K562 (cell line): ENCODE measurements at regions not wholly inside any gene's neighbourhood (a gene's known extent, or its start where the extent isn't known, plus 50 kb on each side); places are given as distances from the start of the nearest gene placed in this dataset.
"Not testable (repeated sequence)": the region's sequence is repeated elsewhere in the genome, so short reads cannot be mapped to it uniquely, and the experiment has no call there.

ENCODE experiments used
- NFXL1 ChIP-seq: fragments of 450-650 bp; formaldehyde crosslinking; IDR thresholded peaks from 2 replicates; pipeline ENCODE4 v1.4.0; 2021; ENCODE audit warnings: mild to moderate bottlenecking
- NR3C1 ChIP-seq: sonication (generic); formaldehyde crosslinking; IDR thresholded peaks from 2 replicates; pipeline ENCODE4 v1.8.1; 2022; ENCODE audit warnings: missing genetic modification reagents
- SAP30 ChIP-seq: fragments of 200-600 bp; sonication (generic); IDR thresholded peaks from 2 replicates; pipeline ENCODE4 v1.6.1; 2012; ENCODE audit warnings: borderline replicate concordance, low read depth, mild to moderate bottlenecking, moderate library complexity, low read length, control low read depth, inconsistent platforms; ENCODE audit not compliant: insufficient read depth, poor library complexity, severe bottlenecking
- SMAD2 ChIP-seq: fragments of 150-350 bp; IDR thresholded peaks from 2 replicates; pipeline ENCODE4 v1.6.1; 2014; ENCODE audit warnings: low read depth, mild to moderate bottlenecking, low read length
- SMAD3 ChIP-seq: fragments of 450-650 bp; formaldehyde crosslinking; conservative IDR thresholded peaks from 2 replicates; pipeline ENCODE4 v1.4.0; 2020; ENCODE audit warnings: mild to moderate bottlenecking
- SP1 ChIP-seq: sonication (generic); formaldehyde crosslinking; IDR thresholded peaks from 2 replicates; pipeline ENCODE4 v1.8.1; 2022; ENCODE audit warnings: mild to moderate bottlenecking, missing genetic modification reagents
- TEAD4 ChIP-seq, 2 experiments: sonication (generic) in 1 of 2; formaldehyde crosslinking in 1 of 2; IDR thresholded peaks; 2 replicates each; pipeline versions ENCODE4 v1.6.1 to v1.8.0; 2012 to 2022; ENCODE audit warnings: borderline replicate concordance in 1 of 2, inconsistent platforms in 1 of 2, low read length in 1 of 2, mild to moderate bottlenecking in 1 of 2, missing genetic modification reagents in 1 of 2
- TF ChIP-seq, protein P1 (sequence below), 3 experiments: IDR thresholded peaks in 2 of 3; conservative IDR thresholded peaks in 1 of 3; 2 replicates each; pipeline ENCODE4 v1.5.1; 2011 to 2012; ENCODE audit warnings: low read length in 3 of 3, mild to moderate bottlenecking in 3 of 3, control low read depth in 2 of 3, improper control_type of control experiment in 1 of 3, inconsistent platforms in 1 of 3, low read depth in 1 of 3, mixed read lengths in 1 of 3, moderate library complexity in 1 of 3; ENCODE audit not compliant: insufficient read depth in 2 of 3

DNA sequence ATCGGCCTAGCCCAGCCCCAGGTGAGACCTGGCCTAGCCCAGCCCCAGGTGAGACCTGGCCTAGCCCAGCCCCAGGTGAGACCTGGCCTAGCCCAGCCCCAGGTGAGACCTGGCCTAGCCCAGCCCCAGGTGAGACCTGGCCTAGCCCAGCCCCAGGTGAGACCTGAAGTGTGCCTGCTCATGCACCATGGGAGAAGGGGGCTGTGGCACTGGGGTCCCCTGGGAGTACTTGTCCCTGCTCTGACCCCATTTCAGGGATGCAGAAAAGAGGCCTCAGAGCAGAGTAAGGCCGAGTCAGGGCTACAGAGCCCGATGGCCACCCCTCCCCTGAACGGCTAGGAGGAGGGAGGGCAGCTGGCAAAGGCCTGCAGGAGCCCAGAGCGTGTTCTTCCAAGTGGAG is 129.6 kb downstream of the CRYBB2 start:
- not testable (repeated sequence) for TF ChIP-seq NR3C1 (CRISPR knock-in tag); SMAD2; SMAD3 (CRISPR knock-in tag); NFXL1 (CRISPR knock-in tag); SAP30; TEAD4 (IDR thresholded peaks at IDR 0.05; ENCODE audit: low read length); TEAD4 (CRISPR knock-in tag; IDR thresholded peaks at IDR 0.05; ENCODE audit: borderline replicate concordance); SP1 (CRISPR knock-in tag)
- TF ChIP-seq, protein P1, sequence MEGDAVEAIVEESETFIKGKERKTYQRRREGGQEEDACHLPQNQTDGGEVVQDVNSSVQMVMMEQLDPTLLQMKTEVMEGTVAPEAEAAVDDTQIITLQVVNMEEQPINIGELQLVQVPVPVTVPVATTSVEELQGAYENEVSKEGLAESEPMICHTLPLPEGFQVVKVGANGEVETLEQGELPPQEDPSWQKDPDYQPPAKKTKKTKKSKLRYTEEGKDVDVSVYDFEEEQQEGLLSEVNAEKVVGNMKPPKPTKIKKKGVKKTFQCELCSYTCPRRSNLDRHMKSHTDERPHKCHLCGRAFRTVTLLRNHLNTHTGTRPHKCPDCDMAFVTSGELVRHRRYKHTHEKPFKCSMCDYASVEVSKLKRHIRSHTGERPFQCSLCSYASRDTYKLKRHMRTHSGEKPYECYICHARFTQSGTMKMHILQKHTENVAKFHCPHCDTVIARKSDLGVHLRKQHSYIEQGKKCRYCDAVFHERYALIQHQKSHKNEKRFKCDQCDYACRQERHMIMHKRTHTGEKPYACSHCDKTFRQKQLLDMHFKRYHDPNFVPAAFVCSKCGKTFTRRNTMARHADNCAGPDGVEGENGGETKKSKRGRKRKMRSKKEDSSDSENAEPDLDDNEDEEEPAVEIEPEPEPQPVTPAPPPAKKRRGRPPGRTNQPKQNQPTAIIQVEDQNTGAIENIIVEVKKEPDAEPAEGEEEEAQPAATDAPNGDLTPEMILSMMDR (IDR thresholded peaks at IDR 0.05 in 2 of 3, conservative IDR thresholded peaks at IDR 0.05 in 1 of 3; ENCODE audit: insufficient read depth in 2 of 3, low read depth in 1 of 3, low read length in 3 of 3) = not testable (repeated sequence)
